Fibroblast of the aortic adventitia (primary cell): ENCODE measurements at regions not wholly inside any gene's neighbourhood (a gene's known extent, or its start where the extent isn't known, plus 50 kb on each side); places are given as distances from the start of the nearest gene placed in this dataset.
A peak's percentile ranks its signal among the peaks of the same experiment; 100 is the strongest.

Experiments
- DNase-seq: peaks from one replicate; pipeline ENCODE4 v3.0.0-alpha.2; 2010; ENCODE audit warnings: low read depth
- H3K4me3 ChIP-seq: 2 replicates; pipeline ENCODE4 v1.5.1; 2011; ENCODE audit warnings: low read depth, mild to moderate bottlenecking, control low read depth, low read length, moderate library complexity
- TF ChIP-seq, protein P1 (sequence below): IDR thresholded peaks from 2 replicates; pipeline ENCODE4 v1.5.1; 2011; ENCODE audit warnings: mild to moderate bottlenecking, low read length, control low read depth, inconsistent platforms; ENCODE audit not compliant: insufficient read depth

DNA sequence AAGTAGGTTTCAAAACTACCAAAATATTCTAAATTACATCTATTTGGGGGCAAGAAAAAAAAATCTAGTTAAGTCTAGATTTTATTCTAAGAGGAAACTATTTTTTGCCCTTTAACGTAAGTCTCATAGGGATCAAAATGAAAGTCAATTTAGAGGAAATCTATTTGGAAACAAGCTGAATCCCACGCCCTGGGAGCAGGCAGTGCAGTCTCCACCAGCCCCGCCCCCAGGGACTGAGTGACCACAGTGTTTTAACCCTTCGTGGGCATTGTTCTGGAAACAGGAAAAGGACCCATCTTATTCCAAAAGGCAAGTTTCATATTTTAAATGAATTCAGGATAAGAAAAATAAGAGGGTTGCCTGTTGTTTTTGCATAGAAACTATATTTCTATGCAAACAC lies 209.7 kb downstream of the SPRY2 start:
- DNase-seq: peak; percentile 70
- TF ChIP-seq, protein P1, sequence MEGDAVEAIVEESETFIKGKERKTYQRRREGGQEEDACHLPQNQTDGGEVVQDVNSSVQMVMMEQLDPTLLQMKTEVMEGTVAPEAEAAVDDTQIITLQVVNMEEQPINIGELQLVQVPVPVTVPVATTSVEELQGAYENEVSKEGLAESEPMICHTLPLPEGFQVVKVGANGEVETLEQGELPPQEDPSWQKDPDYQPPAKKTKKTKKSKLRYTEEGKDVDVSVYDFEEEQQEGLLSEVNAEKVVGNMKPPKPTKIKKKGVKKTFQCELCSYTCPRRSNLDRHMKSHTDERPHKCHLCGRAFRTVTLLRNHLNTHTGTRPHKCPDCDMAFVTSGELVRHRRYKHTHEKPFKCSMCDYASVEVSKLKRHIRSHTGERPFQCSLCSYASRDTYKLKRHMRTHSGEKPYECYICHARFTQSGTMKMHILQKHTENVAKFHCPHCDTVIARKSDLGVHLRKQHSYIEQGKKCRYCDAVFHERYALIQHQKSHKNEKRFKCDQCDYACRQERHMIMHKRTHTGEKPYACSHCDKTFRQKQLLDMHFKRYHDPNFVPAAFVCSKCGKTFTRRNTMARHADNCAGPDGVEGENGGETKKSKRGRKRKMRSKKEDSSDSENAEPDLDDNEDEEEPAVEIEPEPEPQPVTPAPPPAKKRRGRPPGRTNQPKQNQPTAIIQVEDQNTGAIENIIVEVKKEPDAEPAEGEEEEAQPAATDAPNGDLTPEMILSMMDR: no peak
- H3K4me3 ChIP-seq: peak overlapping the region; percentile 38

DNA sequence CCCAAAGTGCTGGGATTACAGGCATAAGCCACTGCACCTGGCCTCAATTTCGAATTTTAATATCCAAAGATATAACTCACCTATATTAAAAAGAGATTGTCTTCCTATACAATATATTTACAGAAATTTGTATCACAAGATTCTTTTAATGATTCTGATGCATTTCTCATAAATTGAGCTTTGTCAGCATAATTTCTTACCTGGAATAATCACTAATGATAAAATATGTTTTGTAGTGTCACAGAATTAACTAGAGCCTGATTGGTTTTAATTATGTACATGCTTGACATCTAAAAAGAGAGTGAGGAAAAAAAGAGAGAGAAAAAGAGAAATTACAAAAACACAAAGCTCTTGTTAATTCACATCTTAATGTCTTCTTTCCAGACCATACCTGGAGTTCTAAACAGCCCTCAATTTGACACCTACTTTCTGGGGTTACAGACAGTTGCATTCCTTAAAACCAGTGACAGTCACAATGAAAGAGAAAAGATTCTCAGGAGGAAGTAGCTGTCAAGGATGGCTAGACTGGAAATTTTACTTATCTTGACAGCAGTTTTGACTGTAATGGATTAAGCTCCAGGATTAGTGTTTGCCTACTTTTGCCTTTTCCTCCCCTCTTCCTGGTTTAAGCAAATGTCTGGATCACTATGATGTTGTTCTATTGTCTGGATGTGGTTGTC lies 214.4 kb downstream of the SPRY2 start:
- H3K4me3 ChIP-seq: no peak overlapping the region
- TF ChIP-seq, protein P1: no peak
- DNase-seq: no peak

DNA sequence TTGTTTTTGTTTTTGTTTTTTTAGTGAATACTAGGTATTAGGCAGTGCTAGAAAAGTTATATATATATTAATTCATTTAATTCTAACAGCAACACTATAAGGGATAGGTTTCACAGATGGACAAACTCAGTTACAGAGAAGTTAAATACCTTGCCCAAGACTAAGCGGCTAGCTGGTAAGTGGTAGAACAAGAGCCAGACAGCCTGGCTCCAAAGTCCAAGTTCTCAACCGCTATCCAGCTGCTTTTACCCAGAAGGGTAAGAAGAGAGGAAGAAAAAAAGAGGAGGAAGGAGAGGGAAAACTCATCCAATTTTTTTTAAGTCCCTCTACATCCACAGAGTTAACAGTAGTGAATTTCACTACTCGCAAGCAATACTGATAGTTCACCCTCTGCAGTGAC lies 217.0 kb downstream of the SPRY2 start:
- DNase-seq: no peak
- TF ChIP-seq, protein P1: no peak
- H3K4me3 ChIP-seq: no peak overlapping the region

DNA sequence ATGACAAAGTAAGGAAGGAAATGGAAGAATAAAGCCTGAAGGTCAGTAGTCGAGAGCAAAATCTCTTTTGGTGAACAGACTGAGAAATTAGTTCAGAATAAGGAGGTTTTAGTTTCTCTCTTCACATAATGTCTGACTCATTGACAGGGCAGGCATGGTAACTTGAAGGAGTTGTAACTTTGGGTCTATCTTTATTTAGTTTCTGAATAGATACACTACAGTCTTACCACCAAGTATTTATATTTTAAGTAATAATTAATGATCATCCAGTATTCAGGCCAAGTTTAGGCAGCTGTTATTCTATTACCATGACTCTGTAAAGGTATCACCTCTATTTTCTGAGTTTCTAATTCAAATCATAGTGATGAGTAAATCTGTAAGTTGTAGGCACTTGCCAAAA lies 219.9 kb downstream of the SPRY2 start:
- TF ChIP-seq, protein P1: no peak
- DNase-seq: no peak
- H3K4me3 ChIP-seq: no peak overlapping the region

DNA sequence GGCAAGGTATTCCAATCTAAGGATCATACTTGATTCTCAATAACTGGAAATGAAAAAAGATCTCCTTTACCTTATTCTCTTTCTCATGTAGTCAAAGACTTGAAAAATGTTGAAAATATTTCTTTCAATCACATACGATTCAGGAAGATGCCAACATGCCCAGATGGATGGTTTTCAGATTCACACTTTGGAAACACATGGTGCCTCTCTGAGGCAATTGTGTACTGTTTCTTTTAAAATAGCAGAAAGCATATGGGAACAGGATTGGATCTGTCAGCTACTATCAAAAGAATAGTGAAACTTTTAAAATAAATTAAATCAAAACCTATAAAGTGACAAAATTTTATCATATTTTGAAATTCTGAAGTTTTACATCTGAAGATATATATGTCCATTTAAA lies 222.4 kb downstream of the SPRY2 start:
- TF ChIP-seq, protein P1: no peak
- no peak overlapping the region for H3K4me3 ChIP-seq
- no peak for DNase-seq

DNA sequence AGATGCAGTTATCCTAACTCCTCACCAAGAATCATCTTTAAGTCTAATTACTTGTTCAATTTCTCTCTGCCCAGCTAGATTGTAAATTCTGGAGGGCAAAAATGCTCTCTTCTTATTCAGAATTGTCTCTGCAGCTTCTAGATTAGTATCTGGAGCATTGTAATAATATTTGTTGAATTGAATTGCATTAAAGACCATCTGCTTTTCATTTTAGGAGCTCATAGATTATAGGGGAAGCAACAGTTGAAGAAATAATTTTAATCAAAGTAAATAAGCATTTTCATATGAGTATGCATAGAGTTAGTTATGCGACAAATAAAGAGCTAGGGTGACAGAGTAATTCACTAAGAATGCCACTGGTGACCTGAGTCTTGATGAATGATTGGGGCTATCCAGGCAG lies 222.8 kb downstream of the SPRY2 start:
- H3K4me3 ChIP-seq: no peak overlapping the region
- no peak for DNase-seq
- TF ChIP-seq, protein P1: no peak

DNA sequence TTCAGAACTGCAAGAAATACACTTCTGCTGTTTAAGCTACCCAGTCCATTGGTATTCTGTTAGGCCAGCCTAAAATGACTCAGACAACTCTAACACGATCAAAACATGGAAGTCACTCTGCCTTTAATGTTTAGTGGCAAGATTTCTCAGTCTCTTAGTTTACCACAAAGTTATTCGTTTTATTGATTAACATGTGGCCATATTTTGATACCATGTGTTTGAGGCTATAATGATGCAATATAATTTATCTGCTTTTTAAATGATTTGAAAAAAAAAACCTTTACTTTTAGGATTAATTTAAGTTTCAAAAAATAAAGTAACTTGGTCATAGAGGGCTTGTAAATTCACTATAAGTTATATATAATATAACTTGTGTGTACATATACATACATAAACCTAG lies 223.4 kb downstream of the SPRY2 start:
- no peak for DNase-seq
- no peak overlapping the region for H3K4me3 ChIP-seq
- TF ChIP-seq, protein P1: no peak
